B cell (primary cell): ENCODE measurements at regions not wholly inside any gene's neighbourhood (a gene's known extent, or its start where the extent isn't known, plus 50 kb on each side); places are given as distances from the start of the nearest gene placed in this dataset.

Experiments used
- ATAC-seq: fragments of 200-7000 bp; cut with Tn5 transposase; one replicate; pipeline ENCODE4 v1.10.0; 2021; ENCODE audit warnings: low read depth, mild to moderate bottlenecking, moderate number of reproducible peaks, moderate library complexity
- CTCF ChIA-PET: fragments of 350-600 bp; sonication (Branson Sonifier 250); formaldehyde crosslinking; loops from one replicate; lab custom pipeline; 2021; ENCODE audit warnings: antibody characterized with exemption, inconsistent platforms; lab: Charles Lee
- POLR2A ChIA-PET: fragments of 350-600 bp; sonication (Branson Sonifier 250); formaldehyde crosslinking; loops from one replicate; lab custom pipeline; 2021; ENCODE audit warnings: antibody characterized with exemption; lab: Charles Lee
- DNase-seq: peaks from one replicate; pipeline ENCODE4 v3.0.0; 2013
- H2AFZ ChIP-seq: 2 replicates; pipeline ENCODE4 v1.6.1; 2012; ENCODE audit warnings: mild to moderate bottlenecking, low read depth, low read length; ENCODE audit not compliant: insufficient read depth, poor library complexity, severe bottlenecking
- H3K27ac ChIP-seq, 2 donors: 1 replicate in 1 of 2; 2 replicates in 1 of 2; pipeline ENCODE4 v1.5.1; 2012 to 2013; ENCODE audit warnings: low read length in 2 of 2, mild to moderate bottlenecking in 2 of 2, moderate library complexity in 1 of 2
- H3K27me3 ChIP-seq, 4 experiments: fragments of 200-600 bp in 1 of 4; sonication (generic) in 1 of 4; replicated peaks in 1 of 4; 1 replicate in 2 of 4; 2 replicates in 2 of 4; pipeline versions ENCODE4 v1.6.1 to v1.7.0; 2013 to 2016; ENCODE audit warnings: low read length in 3 of 4, mild to moderate bottlenecking in 2 of 4, mixed read lengths in 1 of 4, moderate library complexity in 1 of 4; ENCODE audit not compliant: insufficient read depth in 4 of 4, control insufficient read depth in 3 of 4; ENCODE audit errors: control extremely low read depth in 1 of 4
- H3K36me3 ChIP-seq, 2 experiments: replicated peaks in 1 of 2; 1 replicate in 1 of 2; 2 replicates in 1 of 2; pipeline versions ENCODE4 v1.6.1 to v1.7.1; 2013; ENCODE audit warnings: low read length in 1 of 2; ENCODE audit not compliant: insufficient read depth in 2 of 2, control insufficient read depth in 1 of 2; ENCODE audit errors: control extremely low read depth in 1 of 2, extremely low read depth in 1 of 2
- H3K4me1 ChIP-seq, 2 donors: fragments of 200-600 bp in 1 of 2; sonication (generic) in 1 of 2; 1 replicate in 1 of 2; 2 replicates in 1 of 2; pipeline versions ENCODE4 v1.5.1 to v1.6.1; 2013 to 2017; ENCODE audit warnings: low read length in 2 of 2; ENCODE audit not compliant: control insufficient read depth in 2 of 2, insufficient read depth in 2 of 2
- H3K4me2 ChIP-seq: replicated peaks from 2 replicates; pipeline ENCODE3; 2012; ENCODE audit warnings: mild to moderate bottlenecking, low read depth, low read length; ENCODE audit not compliant: poor library complexity, severe bottlenecking
- H3K4me3 ChIP-seq, 5 experiments: fragments of 200-600 bp in 1 of 5; sonication (generic) in 1 of 5; 1 replicate in 3 of 5; 2 replicates in 2 of 5; pipeline versions ENCODE4 v1.5.1 to v1.7.0; 2011 to 2016; ENCODE audit warnings: low read length in 4 of 5, mild to moderate bottlenecking in 4 of 5, low read depth in 2 of 5, control low read depth in 1 of 5, moderate library complexity in 1 of 5; ENCODE audit not compliant: insufficient read depth in 1 of 5; ENCODE audit errors: control extremely low read depth in 1 of 5, extremely low read depth in 1 of 5
- H3K79me2 ChIP-seq: fragments of 200-600 bp; sonication (generic); one replicate; pipeline ENCODE4 v1.6.0; 2016; ENCODE audit warnings: low read length; ENCODE audit not compliant: control insufficient read depth, insufficient read depth
- H3K9ac ChIP-seq: fragments of 200-600 bp; sonication (generic); 2 replicates; pipeline ENCODE4 v1.6.1; 2017; ENCODE audit warnings: mild to moderate bottlenecking, low read length, moderate library complexity
- H3K9me3 ChIP-seq, 3 donors: one replicate each; pipeline versions ENCODE4 v1.6.1 to v1.7.1; 2013; ENCODE audit warnings: low read length in 2 of 3; ENCODE audit not compliant: control insufficient read depth in 2 of 3, insufficient read depth in 1 of 3; ENCODE audit errors: control extremely low read depth in 1 of 3
- H4K20me1 ChIP-seq: 2 replicates; pipeline ENCODE4 v1.6.0; 2012; ENCODE audit warnings: mild to moderate bottlenecking, low read length; ENCODE audit not compliant: insufficient read depth, control insufficient read depth, poor library complexity, severe bottlenecking
- H3K27ac Mint-ChIP-seq: one replicate; pipeline ENCODE4 v1.8.0; 2021; ENCODE audit warnings: mixed read lengths
- H3K27me3 Mint-ChIP-seq: one replicate; pipeline ENCODE4 v1.8.0; 2021; ENCODE audit warnings: mixed read lengths
- H3K4me1 Mint-ChIP-seq: one replicate; pipeline ENCODE4 v1.8.0; 2021; ENCODE audit warnings: mixed read lengths
- H3K4me3 Mint-ChIP-seq: one replicate; pipeline ENCODE4 v1.8.0; 2021; ENCODE audit warnings: mixed read lengths
- H3K9me3 Mint-ChIP-seq: one replicate; pipeline ENCODE4 v1.8.0; 2022; ENCODE audit warnings: mixed read lengths; ENCODE audit not compliant: insufficient read depth
- CTCF ChIP-seq: fragments of 200-600 bp; IDR thresholded peaks from one replicate; pipeline ENCODE4 v1.8.0; 2022; ENCODE audit warnings: antibody characterized with exemption, mild to moderate bottlenecking
- EZH2 ChIP-seq: IDR thresholded peaks from 2 replicates; pipeline ENCODE4 v1.6.1; 2012; ENCODE audit warnings: borderline replicate concordance, low read depth, mild to moderate bottlenecking, moderate library complexity, low read length; ENCODE audit not compliant: insufficient read depth, poor library complexity, severe bottlenecking
- WGBS: methylation state at CpG from one replicate; pipeline ENCODE4 v1.1.5; 2013; ENCODE audit warnings: missing lambda C conversion rate; ENCODE audit not compliant: insufficient coverage; 5-methylcytosine and 5-hydroxymethylcytosine counted together
- intact Hi-C: fragments of 100-400 bp; cut with micrococcal nuclease; formaldehyde crosslinking; loops from one replicate; pipeline ENCODE4 v1.10.0; 2022

- H3K4me3 Mint-ChIP-seq, result no peak overlapping the region
- ChIA-PET CTCF (no interaction called here), POLR2A (no interaction called here)
- Histone ChIP-seq H3K27me3 (no peaks in the 10 kb centered on the region), H4K20me1 (no peaks in the 10 kb centered on the region), H3K79me2 (no peaks in the 10 kb centered on the region), H3K9ac (no peak overlapping the region), H3K27ac (no peak overlapping the region), H2AFZ (no peak overlapping the region), H3K4me2 (no peak overlapping the region), H3K4me1 (no peaks in the 10 kb centered on the region), H3K36me3 (no peaks in the 10 kb centered on the region), H3K4me3 (no peak overlapping the region), H3K9me3 (peaks cover 0 to 9% (median 0%) of the 10 kb centered on the region in 3 donors)
- no peak overlapping the region for H3K27ac Mint-ChIP-seq
- intact Hi-C loops, result no loop called here
- DNase-seq (no peak), ATAC-seq (no peak)
- H3K27me3 Mint-ChIP-seq, result no peaks in the 10 kb centered on the region
- no peaks in the 10 kb centered on the region for H3K9me3 Mint-ChIP-seq
- H3K4me1 Mint-ChIP-seq, result no peaks in the 10 kb centered on the region
- TF ChIP-seq EZH2 (no peak), CTCF (no peak)
- WGBS, result 93% methylated on average over 7 of the region's 9 CpGs
These were observed 339.4 kb downstream of the CDH26 start for GRCh38 chr20:60297649-60298048.

DNA sequence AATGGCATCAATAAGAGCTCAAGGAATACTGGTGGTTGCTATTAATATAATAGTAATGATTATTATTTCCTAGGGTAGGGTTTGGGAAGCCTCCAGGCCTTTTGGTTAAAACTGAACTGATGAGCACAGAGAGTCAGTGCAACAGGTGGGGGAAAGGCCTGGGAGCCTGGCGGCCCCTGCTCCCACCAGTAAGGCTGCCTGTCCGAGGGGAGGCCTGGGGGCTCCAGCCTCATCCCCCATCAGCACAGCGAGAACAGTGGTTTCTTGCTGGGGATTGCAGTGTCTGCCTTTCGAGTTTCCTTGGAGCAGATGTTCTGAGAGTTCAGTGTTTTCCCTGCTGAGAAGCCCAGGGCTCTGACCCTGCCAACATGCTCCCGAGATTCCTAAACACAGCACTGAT, 340.4 kb downstream of the CDH26 start:
- Histone ChIP-seq H3K27ac (no peak overlapping the region), H3K27me3 (no peaks in the 10 kb centered on the region), H3K36me3 (no peaks in the 10 kb centered on the region), H3K79me2 (no peaks in the 10 kb centered on the region), H3K9me3 (peaks cover 0 to 4% (median 0%) of the 10 kb centered on the region in 3 donors), H2AFZ (no peak overlapping the region), H3K4me3 (no peak overlapping the region), H3K4me2 (no peak overlapping the region), H4K20me1 (no peaks in the 10 kb centered on the region), H3K4me1 (no peaks in the 10 kb centered on the region), H3K9ac (no peak overlapping the region)
- 86% methylated on average over 5 of the region's 5 CpGs for WGBS
- H3K27me3 Mint-ChIP-seq, result no peaks in the 10 kb centered on the region
- POLR2A ChIA-PET, result no interaction called here
- CTCF ChIA-PET, result no interaction called here
- DNase-seq, result no peak
- no peak overlapping the region for H3K4me3 Mint-ChIP-seq
- TF ChIP-seq EZH2 (no peak), CTCF (no peak)
- no peaks in the 10 kb centered on the region for H3K4me1 Mint-ChIP-seq
- no peaks in the 10 kb centered on the region for H3K9me3 Mint-ChIP-seq
- ATAC-seq, result no peak
- intact Hi-C loops, result no loop called here
- no peak overlapping the region for H3K27ac Mint-ChIP-seq
